SK-N-SH (cell line): ENCODE measurements at regions not wholly inside any gene's neighbourhood (a gene's known extent, or its start where the extent isn't known, plus 50 kb on each side); places are given as distances from the start of the nearest gene placed in this dataset.

Experiments
- CTCF ChIA-PET: fragments of 300-600, 350-600 bp; formaldehyde crosslinking; extraction: SDS; loops from one replicate; lab custom pipeline; 2021; lab: Yijun Ruan, JAX
- POLR2A ChIA-PET: fragments of 350-600 bp; sonication (Branson Sonifier 250); formaldehyde crosslinking; extraction: SDS; loops from one replicate; lab custom pipeline; 2020; ENCODE audit warnings: antibody characterized with exemption, inconsistent platforms; lab: Yijun Ruan, JAX
- DNase-seq: peaks from one replicate; pipeline ENCODE4 v3.0.0; 2012
- H2AFZ ChIP-seq: fragments of 200-600 bp; sonication (generic); 2 replicates; pipeline ENCODE4 v1.8.1; 2016; ENCODE audit warnings: antibody characterized with exemption, mild to moderate bottlenecking, low read depth
- H3F3A ChIP-seq: fragments of 200-600 bp; sonication (generic); replicated peaks from 2 replicates; pipeline ENCODE3; 2016; ENCODE audit warnings: antibody characterized with exemption, mild to moderate bottlenecking; ENCODE audit not compliant: insufficient read depth
- H3K27ac ChIP-seq, 2 experiments: fragments of 200-500 bp in 1 of 2; fragments of 200-600 bp in 1 of 2; sonication (Bioruptor generic) in 1 of 2; sonication (generic), shearing (Covaris generic) in 1 of 2; 2 replicates each; pipeline versions ENCODE4 v1.5.1 to v1.6.1; 2014 to 2016; ENCODE audit warnings: low read depth in 2 of 2, inconsistent platforms in 1 of 2, low read length in 1 of 2, mild to moderate bottlenecking in 1 of 2, mixed read lengths in 1 of 2
- H3K27me3 ChIP-seq: fragments of 200-600 bp; sonication (generic), shearing (Covaris generic); 2 replicates; pipeline ENCODE4 v1.6.1; 2016; ENCODE audit warnings: mixed run types; ENCODE audit not compliant: insufficient read depth
- H3K36me3 ChIP-seq, 2 experiments: fragments of 200-500 bp in 1 of 2; fragments of 200-600 bp in 1 of 2; sonication (Bioruptor generic) in 1 of 2; sonication (generic) in 1 of 2; replicated peaks in 1 of 2; 2 replicates each; pipeline versions ENCODE3 to v1.5.1; 2014 to 2016; ENCODE audit warnings: low read length in 1 of 2, mild to moderate bottlenecking in 1 of 2; ENCODE audit not compliant: insufficient read depth in 2 of 2, control insufficient read depth in 1 of 2
- H3K4me1 ChIP-seq, 2 experiments: fragments of 200-500 bp in 1 of 2; fragments of 200-600 bp in 1 of 2; sonication (Bioruptor generic) in 1 of 2; sonication (generic), shearing (Covaris generic) in 1 of 2; 2 replicates each; pipeline versions ENCODE4 v1.5.1 to v1.6.1; 2014 to 2016; ENCODE audit warnings: low read depth in 1 of 2, low read length in 1 of 2, mixed run types in 1 of 2; ENCODE audit not compliant: insufficient read depth in 2 of 2, control insufficient read depth in 1 of 2
- H3K4me2 ChIP-seq: fragments of 200-600 bp; sonication (generic), shearing (Covaris generic); 2 replicates; pipeline ENCODE4 v1.6.1; 2017; ENCODE audit warnings: mixed run types
- H3K4me3 ChIP-seq, 2 experiments: fragments of 200-500 bp in 1 of 2; fragments of 200-600 bp in 1 of 2; sonication (Bioruptor generic) in 1 of 2; sonication (generic), shearing (Covaris generic) in 1 of 2; 2 replicates each; pipeline versions ENCODE4 v1.5.1 to v1.8.1; 2014 to 2016; ENCODE audit warnings: low read depth in 2 of 2, inconsistent platforms in 1 of 2, low read length in 1 of 2, mild to moderate bottlenecking in 1 of 2, mixed read lengths in 1 of 2, moderate library complexity in 1 of 2
- H3K79me2 ChIP-seq: fragments of 200-600 bp; sonication (generic); 2 replicates; pipeline ENCODE4 v1.8.1; 2017; ENCODE audit warnings: mild to moderate bottlenecking; ENCODE audit not compliant: insufficient read depth
- H3K9ac ChIP-seq: fragments of 200-600 bp; sonication (generic); 2 replicates; pipeline ENCODE4 v1.6.1; 2017; ENCODE audit warnings: mixed run types
- H3K9me2 ChIP-seq: fragments of 200-600 bp; sonication (generic); 2 replicates; pipeline ENCODE4 v1.6.1; 2017; ENCODE audit warnings: mixed run types
- H3K9me3 ChIP-seq: fragments of 200-600 bp; sonication (generic); 2 replicates; pipeline ENCODE4 v1.6.1; 2017; ENCODE audit warnings: mixed run types, mild to moderate bottlenecking, moderate library complexity
- H4K20me1 ChIP-seq: fragments of 200-600 bp; sonication (generic); 2 replicates; pipeline ENCODE4 v1.6.1; 2017; ENCODE audit warnings: mild to moderate bottlenecking, mixed run types; ENCODE audit not compliant: insufficient read depth
- CHD2 ChIP-seq: fragments of 150-350 bp; IDR thresholded peaks from 2 replicates; pipeline ENCODE4 v1.6.1; 2018; ENCODE audit warnings: low read length; ENCODE audit not compliant: partially characterized antibody
- EZH2phosphoT487 ChIP-seq: fragments of 200-600 bp; sonication (generic); IDR thresholded peaks from 2 replicates; pipeline ENCODE4 v1.6.1; 2017; ENCODE audit warnings: low read depth, mixed run types, mild to moderate bottlenecking, antibody characterized with exemption, moderate library complexity, borderline replicate concordance
- FOXJ3 ChIP-seq: sonication (generic); formaldehyde crosslinking; IDR thresholded peaks from 2 replicates; pipeline ENCODE4 v1.5.1; 2020; ENCODE audit warnings: mild to moderate bottlenecking, missing genetic modification reagents
- FOXM1 ChIP-seq: IDR thresholded peaks from 2 replicates; pipeline ENCODE4 v1.4.0; 2012; ENCODE audit warnings: low read depth, mild to moderate bottlenecking
- GABPA ChIP-seq: IDR thresholded peaks from 2 replicates; pipeline ENCODE4 v1.4.0; 2012; ENCODE audit warnings: low read depth, mild to moderate bottlenecking
- GATA2 ChIP-seq: sonication (generic); formaldehyde crosslinking; IDR thresholded peaks from 2 replicates; pipeline ENCODE4 v1.5.0; 2020; ENCODE audit warnings: mild to moderate bottlenecking, missing genetic modification reagents
- MXI1 ChIP-seq: IDR thresholded peaks from 2 replicates; pipeline ENCODE4 v1.6.1; 2012; ENCODE audit warnings: mild to moderate bottlenecking, low read depth, low read length, improper control_type of control experiment
- RAD21 ChIP-seq: IDR thresholded peaks from 2 replicates; pipeline ENCODE4 v1.6.1; 2012; ENCODE audit warnings: mild to moderate bottlenecking, low read length
- SMC3 ChIP-seq: IDR thresholded peaks from 2 replicates; pipeline ENCODE4 v1.6.1; 2012; ENCODE audit warnings: low read depth, low read length, improper control_type of control experiment
- TCF12 ChIP-seq: IDR thresholded peaks from 2 replicates; pipeline ENCODE4 v1.4.0; 2012
- USF1 ChIP-seq: IDR thresholded peaks from 2 replicates; pipeline ENCODE4 v1.4.0; 2012; ENCODE audit warnings: low read depth, borderline replicate concordance
- WGBS: methylation state at CpG from one replicate; pipeline ENCODE4 v1.1.6; 2017; ENCODE audit warnings: low lambda C conversion rate; 5-methylcytosine and 5-hydroxymethylcytosine counted together
- TF ChIP-seq, protein P1 (sequence below): IDR thresholded peaks from 2 replicates; pipeline ENCODE4 v1.6.1; 2012; ENCODE audit warnings: mild to moderate bottlenecking, low read depth, low read length, moderate library complexity
- TF ChIP-seq, protein P2 (sequence below): fragments of 150-350 bp; IDR thresholded peaks from 2 replicates; pipeline ENCODE4 v1.6.1; 2017; ENCODE audit warnings: antibody characterized with exemption, low read length, low read depth, borderline replicate concordance

DNA sequence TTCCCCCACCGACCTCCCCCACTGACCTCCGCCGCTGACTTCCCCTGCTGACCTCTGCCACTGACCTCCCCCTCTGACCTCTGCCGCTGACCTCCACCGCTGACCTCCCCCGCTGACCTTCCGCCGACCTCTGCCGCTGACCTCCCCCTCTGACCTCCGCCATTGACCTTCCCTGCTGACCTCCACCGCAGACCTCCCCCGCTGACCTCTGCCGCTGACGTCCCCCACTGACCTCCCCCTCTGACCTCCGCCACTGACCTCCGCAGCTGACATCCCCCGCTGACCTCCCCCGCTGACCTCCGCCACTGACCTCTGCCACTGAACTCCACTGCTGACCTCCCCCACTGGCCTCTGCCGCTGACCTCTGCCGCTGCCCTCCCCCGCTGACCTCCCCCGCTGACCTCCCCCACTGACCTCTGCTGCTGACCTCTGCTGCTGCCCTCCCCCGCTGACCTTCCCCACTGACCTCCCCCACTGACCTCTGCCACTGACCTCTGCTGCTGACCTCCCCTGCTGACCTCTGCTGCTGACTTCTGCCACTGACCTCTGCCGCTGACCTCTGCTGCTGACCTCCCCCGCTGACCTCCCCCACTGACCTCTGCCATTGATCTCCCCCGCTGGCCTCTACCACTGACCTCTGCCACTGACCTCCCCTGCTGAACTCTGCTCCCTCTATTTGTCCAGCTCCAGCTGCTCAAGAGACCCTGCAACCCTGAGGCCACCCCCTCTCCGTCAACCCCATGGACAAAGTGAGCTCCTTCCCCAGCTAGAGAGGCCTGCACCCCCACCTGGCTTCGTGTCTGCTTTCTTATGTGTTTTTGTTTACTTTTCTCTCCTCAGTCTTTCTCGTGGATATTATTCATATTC lies 91.4 kb upstream of the AFDN start:
- TF ChIP-seq USF1 (no peak), GABPA (no peak), SMC3 (no peak), EZH2phosphoT487 (no peak), GATA2 (CRISPR knock-in tag) (no peak), MXI1 (no peak), FOXJ3 (CRISPR knock-in tag) (no peak), FOXM1 (no peak), TCF12 (no peak), RAD21 (no peak)
- TF ChIP-seq, protein P1, sequence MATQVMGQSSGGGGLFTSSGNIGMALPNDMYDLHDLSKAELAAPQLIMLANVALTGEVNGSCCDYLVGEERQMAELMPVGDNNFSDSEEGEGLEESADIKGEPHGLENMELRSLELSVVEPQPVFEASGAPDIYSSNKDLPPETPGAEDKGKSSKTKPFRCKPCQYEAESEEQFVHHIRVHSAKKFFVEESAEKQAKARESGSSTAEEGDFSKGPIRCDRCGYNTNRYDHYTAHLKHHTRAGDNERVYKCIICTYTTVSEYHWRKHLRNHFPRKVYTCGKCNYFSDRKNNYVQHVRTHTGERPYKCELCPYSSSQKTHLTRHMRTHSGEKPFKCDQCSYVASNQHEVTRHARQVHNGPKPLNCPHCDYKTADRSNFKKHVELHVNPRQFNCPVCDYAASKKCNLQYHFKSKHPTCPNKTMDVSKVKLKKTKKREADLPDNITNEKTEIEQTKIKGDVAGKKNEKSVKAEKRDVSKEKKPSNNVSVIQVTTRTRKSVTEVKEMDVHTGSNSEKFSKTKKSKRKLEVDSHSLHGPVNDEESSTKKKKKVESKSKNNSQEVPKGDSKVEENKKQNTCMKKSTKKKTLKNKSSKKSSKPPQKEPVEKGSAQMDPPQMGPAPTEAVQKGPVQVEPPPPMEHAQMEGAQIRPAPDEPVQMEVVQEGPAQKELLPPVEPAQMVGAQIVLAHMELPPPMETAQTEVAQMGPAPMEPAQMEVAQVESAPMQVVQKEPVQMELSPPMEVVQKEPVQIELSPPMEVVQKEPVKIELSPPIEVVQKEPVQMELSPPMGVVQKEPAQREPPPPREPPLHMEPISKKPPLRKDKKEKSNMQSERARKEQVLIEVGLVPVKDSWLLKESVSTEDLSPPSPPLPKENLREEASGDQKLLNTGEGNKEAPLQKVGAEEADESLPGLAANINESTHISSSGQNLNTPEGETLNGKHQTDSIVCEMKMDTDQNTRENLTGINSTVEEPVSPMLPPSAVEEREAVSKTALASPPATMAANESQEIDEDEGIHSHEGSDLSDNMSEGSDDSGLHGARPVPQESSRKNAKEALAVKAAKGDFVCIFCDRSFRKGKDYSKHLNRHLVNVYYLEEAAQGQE, result no peak
- H4K20me1 ChIP-seq, result no peaks in the 10 kb centered on the region
- H3K9me2 ChIP-seq, result no peaks in the 10 kb centered on the region
- H3K36me3 ChIP-seq, result no peaks in the 10 kb centered on the region
- POLR2A ChIA-PET, result no interaction called here
- no peak overlapping the region for H3K9ac ChIP-seq
- 0 out of 2 replicates have a peak, but pooled peaks cover 3% of the 10 kb centered on the region for H3K9me3 ChIP-seq
- whole genome bisulfite sequencing, result 59% methylated on average over 29 of the region's 30 CpGs
- H3F3A ChIP-seq, result no peaks in the 10 kb centered on the region
- H2AFZ ChIP-seq, result no peak overlapping the region
- no peak for DNase-seq
- no peak overlapping the region for H3K4me2 ChIP-seq
- no peak overlapping the region for H3K27ac ChIP-seq
- CTCF ChIA-PET, result interaction anchor here (1.4 kb wide), 1 partner anchor 28 kb away, joined by 3 read pairs; no protein-coding TSS in a partner anchor
- H3K27me3 ChIP-seq, result no peaks in the 10 kb centered on the region
- peaks cover 0 to 5% of the 10 kb centered on the region in 2 experiments; a peak in 1 of 4 replicates for H3K4me1 ChIP-seq
- no peak overlapping the region for H3K4me3 ChIP-seq
- H3K79me2 ChIP-seq, result no peaks in the 10 kb centered on the region

- POLR2A ChIA-PET, result no interaction called here
- Histone ChIP-seq H3K9me3 (0 out of 2 replicates have a peak, but pooled peaks cover 3% of the 10 kb centered on the region), H3K4me3 (no peak overlapping the region), H3K79me2 (no peaks in the 10 kb centered on the region), H2AFZ (no peak overlapping the region), H3K9ac (no peak overlapping the region), H3K27ac (no peak overlapping the region), H3K4me1 (peaks cover 0 to 5% of the 10 kb centered on the region in 2 experiments; a peak in 1 of 4 replicates), H3K36me3 (no peaks in the 10 kb centered on the region), H3F3A (no peaks in the 10 kb centered on the region), H3K9me2 (0 out of 2 replicates have a peak, but pooled peaks cover 2% of the 10 kb centered on the region), H3K27me3 (no peaks in the 10 kb centered on the region), H4K20me1 (no peaks in the 10 kb centered on the region), H3K4me2 (no peak overlapping the region)
- CTCF ChIA-PET, result interaction anchor here (1.4 kb wide), 1 partner anchor 28 kb away, joined by 3 read pairs; no protein-coding TSS in a partner anchor
- DNase-seq, result no peak
- WGBS, result 67% methylated on average over 6 of the region's 6 CpGs
- TF ChIP-seq CHD2 (no peak), USF1 (no peak)
- TF ChIP-seq, protein P2, sequence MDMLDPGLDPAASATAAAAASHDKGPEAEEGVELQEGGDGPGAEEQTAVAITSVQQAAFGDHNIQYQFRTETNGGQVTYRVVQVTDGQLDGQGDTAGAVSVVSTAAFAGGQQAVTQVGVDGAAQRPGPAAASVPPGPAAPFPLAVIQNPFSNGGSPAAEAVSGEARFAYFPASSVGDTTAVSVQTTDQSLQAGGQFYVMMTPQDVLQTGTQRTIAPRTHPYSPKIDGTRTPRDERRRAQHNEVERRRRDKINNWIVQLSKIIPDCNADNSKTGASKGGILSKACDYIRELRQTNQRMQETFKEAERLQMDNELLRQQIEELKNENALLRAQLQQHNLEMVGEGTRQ, result no peak
Measured at GRCh38 chr6:167735951-167736288, 90.8 kb upstream of the AFDN start.
